ENCODE measurements at regions not wholly inside any gene's neighbourhood (a gene's known extent, or its start where the extent isn't known, plus 50 kb on each side); places are given as distances from the start of the nearest gene placed in this dataset.

DNA sequence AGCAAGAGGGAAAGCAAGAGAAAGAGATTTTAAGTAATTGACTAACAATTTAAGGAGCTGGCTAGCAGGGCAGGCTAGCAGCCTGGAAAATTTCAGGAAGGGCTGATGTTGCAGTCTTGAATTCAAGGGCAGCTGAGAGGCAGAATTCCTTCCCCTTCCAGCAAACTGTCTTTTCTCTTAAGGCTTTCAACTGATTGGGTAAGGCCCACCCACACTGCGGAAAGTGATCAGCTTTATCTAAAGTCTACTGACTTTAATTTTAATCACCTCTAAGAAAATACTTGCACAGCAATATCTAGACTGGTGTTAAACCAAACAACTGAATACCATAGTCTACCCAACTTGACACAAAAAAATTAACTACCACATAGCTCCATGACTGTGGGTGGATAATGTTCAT, 303.9 kb downstream of the FZD1 start:
- Histone ChIP-seq H4K20me1 (ENCODE audit: control insufficient read depth, insufficient read depth, low read depth, low read length) (no peaks in the 10 kb centered on the region), H3K27ac (ENCODE audit: low read depth, low read length) (no peak overlapping the region), H3K36me3 (ENCODE audit: control insufficient read depth, low read length) (no peaks in the 10 kb centered on the region), H3K4me1 (ENCODE audit: control insufficient read depth, low read length) (no peaks in the 10 kb centered on the region), H3F3A (ENCODE audit: control insufficient read depth, insufficient read depth) (no peaks in the 10 kb centered on the region), H3K9me2 (replicated peaks; ENCODE audit: control insufficient read depth, low read length) (no peaks in the 10 kb centered on the region), H3K9me3 (ENCODE audit: control insufficient read depth, insufficient read depth, low read length) (no peaks in the 10 kb centered on the region), H3K4me2 (ENCODE audit: low read length) (no peak overlapping the region), H3K79me2 (ENCODE audit: control insufficient read depth, low read length) (no peaks in the 10 kb centered on the region), H3K4me3 (ENCODE audit: low read length) (no peak overlapping the region), H3K27me3 (ENCODE audit: control insufficient read depth, low read length) (no peaks in the 10 kb centered on the region)
- TF ChIP-seq EZH2phosphoT487 (IDR thresholded peaks at IDR 0.05; ENCODE audit: borderline replicate concordance, low read length): no peak
- TF ChIP-seq, protein P1, sequence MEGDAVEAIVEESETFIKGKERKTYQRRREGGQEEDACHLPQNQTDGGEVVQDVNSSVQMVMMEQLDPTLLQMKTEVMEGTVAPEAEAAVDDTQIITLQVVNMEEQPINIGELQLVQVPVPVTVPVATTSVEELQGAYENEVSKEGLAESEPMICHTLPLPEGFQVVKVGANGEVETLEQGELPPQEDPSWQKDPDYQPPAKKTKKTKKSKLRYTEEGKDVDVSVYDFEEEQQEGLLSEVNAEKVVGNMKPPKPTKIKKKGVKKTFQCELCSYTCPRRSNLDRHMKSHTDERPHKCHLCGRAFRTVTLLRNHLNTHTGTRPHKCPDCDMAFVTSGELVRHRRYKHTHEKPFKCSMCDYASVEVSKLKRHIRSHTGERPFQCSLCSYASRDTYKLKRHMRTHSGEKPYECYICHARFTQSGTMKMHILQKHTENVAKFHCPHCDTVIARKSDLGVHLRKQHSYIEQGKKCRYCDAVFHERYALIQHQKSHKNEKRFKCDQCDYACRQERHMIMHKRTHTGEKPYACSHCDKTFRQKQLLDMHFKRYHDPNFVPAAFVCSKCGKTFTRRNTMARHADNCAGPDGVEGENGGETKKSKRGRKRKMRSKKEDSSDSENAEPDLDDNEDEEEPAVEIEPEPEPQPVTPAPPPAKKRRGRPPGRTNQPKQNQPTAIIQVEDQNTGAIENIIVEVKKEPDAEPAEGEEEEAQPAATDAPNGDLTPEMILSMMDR (IDR thresholded peaks at IDR 0.05; ENCODE audit: low read depth, low read length, poor library complexity, severe bottlenecking): no peak

DNA sequence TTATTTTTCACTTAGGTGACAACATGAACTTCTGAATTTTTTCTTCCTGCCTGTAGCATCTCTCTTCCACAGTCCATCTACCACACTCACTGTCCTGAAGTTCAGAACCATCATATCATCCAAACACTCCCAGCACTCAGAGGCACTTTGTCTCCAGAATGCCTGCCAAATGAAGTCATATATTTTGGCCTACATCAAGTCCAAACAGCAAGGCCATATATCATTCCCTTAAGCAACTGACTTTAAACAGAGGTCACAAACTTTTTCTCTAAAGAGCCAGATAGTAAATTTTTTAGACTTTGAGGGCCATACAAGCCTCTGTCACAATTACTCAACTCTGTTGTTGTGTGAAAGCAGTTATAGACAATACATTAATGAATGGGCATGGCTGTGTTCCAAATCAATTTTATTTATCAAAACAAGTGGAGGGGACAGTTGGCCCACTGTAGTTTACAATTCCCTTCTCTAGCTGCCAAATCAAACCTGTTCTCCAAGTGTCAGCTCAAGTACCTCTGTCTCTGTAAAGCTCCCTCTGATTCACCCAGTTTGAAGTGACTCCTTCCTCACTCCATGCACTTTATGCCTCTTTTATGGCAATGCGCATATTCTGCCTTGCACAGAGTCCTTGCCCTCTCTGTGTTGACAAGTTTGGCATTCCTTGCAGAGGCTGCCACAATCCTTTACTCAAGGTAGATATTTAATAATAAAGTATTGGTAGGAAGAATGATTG, 305.7 kb downstream of the FZD1 start:
- Histone ChIP-seq H3K36me3 (ENCODE audit: control insufficient read depth, low read length) (no peaks in the 10 kb centered on the region), H3K4me3 (ENCODE audit: low read length) (no peak overlapping the region), H4K20me1 (ENCODE audit: control insufficient read depth, insufficient read depth, low read depth, low read length) (no peaks in the 10 kb centered on the region), H3K27me3 (ENCODE audit: control insufficient read depth, low read length) (no peaks in the 10 kb centered on the region), H3K9me2 (replicated peaks; ENCODE audit: control insufficient read depth, low read length) (no peaks in the 10 kb centered on the region), H3K79me2 (ENCODE audit: control insufficient read depth, low read length) (no peaks in the 10 kb centered on the region), H3K27ac (ENCODE audit: low read depth, low read length) (no peak overlapping the region), H3F3A (ENCODE audit: control insufficient read depth, insufficient read depth) (no peaks in the 10 kb centered on the region), H3K4me2 (ENCODE audit: low read length) (no peak overlapping the region), H3K4me1 (ENCODE audit: control insufficient read depth, low read length) (no peaks in the 10 kb centered on the region), H3K9me3 (ENCODE audit: control insufficient read depth, insufficient read depth, low read length) (no peaks in the 10 kb centered on the region)
- TF ChIP-seq EZH2phosphoT487 (IDR thresholded peaks at IDR 0.05; ENCODE audit: borderline replicate concordance, low read length): no peak
- TF ChIP-seq, protein P1 (IDR thresholded peaks at IDR 0.05; ENCODE audit: low read depth, low read length, poor library complexity, severe bottlenecking): no peak

DNA sequence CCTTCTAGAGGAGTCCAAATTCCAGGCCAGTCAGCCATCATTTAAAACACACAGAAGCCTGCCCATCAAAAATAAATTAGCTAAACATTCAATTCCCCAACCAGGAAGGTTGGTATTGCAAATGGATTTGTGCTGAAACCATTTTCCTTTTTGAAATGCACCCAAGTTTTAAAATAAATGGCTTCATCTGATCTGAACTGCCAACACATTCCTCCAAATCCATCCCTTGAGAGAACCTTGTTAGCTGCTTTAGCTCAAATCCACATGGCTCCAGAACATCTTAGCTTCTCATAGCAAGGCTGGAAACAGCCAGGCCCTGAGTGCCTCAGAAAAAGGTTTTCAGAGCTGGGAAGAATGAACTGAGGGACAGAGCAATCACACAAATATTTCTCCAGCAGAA, 306.3 kb downstream of the FZD1 start:
- Histone ChIP-seq H3K4me1 (ENCODE audit: control insufficient read depth, low read length) (no peaks in the 10 kb centered on the region), H3K4me3 (ENCODE audit: low read length) (no peak overlapping the region), H3K9me2 (replicated peaks; ENCODE audit: control insufficient read depth, low read length) (no peaks in the 10 kb centered on the region), H3K9me3 (ENCODE audit: control insufficient read depth, insufficient read depth, low read length) (no peaks in the 10 kb centered on the region), H4K20me1 (ENCODE audit: control insufficient read depth, insufficient read depth, low read depth, low read length) (no peaks in the 10 kb centered on the region), H3K27ac (ENCODE audit: low read depth, low read length) (no peak overlapping the region), H3K27me3 (ENCODE audit: control insufficient read depth, low read length) (no peaks in the 10 kb centered on the region), H3K79me2 (ENCODE audit: control insufficient read depth, low read length) (no peaks in the 10 kb centered on the region), H3F3A (ENCODE audit: control insufficient read depth, insufficient read depth) (no peaks in the 10 kb centered on the region), H3K4me2 (ENCODE audit: low read length) (no peak overlapping the region), H3K36me3 (ENCODE audit: control insufficient read depth, low read length) (no peaks in the 10 kb centered on the region)
- TF ChIP-seq, protein P1 (IDR thresholded peaks at IDR 0.05; ENCODE audit: low read depth, low read length, poor library complexity, severe bottlenecking): no peak
- no peak for TF ChIP-seq EZH2phosphoT487 (IDR thresholded peaks at IDR 0.05; ENCODE audit: borderline replicate concordance, low read length)

Measured in DOHH2 (cell line).